ENCODE measurements at regions not wholly inside any gene's neighbourhood (a gene's known extent, or its start where the extent isn't known, plus 50 kb on each side); places are given as distances from the start of the nearest gene placed in this dataset.
"Not testable (repeated sequence)": the region's sequence is repeated elsewhere in the genome, so short reads cannot be mapped to it uniquely, and the experiment has no call there.

DNA sequence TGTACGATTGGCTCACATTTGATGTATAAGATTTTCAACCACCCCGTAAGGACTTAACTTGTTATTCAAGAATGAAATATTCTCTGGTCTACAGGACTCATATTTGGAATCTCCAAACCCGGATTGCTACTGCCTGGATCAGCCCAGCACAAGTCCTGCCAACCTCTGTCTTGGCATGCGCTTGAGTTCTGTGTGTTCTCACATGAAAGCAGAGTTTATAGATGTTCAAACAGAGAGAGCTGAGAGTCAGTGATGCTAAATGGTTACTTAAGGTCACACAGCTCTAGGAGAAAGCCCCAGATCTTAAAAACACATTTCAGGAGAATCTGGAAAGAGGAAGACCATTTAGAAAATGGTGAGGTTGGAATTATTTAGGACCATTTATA is 268.0 kb upstream of the TBL1XR1 start:
- no peak for DNase-seq (ENCODE audit: low spot score)
- Histone ChIP-seq H3K27ac (ENCODE audit: low read depth in 1 of 2, low read length in 2 of 2) (no peak overlapping the region), H3K9me3 (ENCODE audit: control insufficient read depth in 4 of 4, low read length in 3 of 4) (no peaks in the 10 kb centered on the region), H3K4me3 (ENCODE audit: low read depth in 1 of 3, low read length in 3 of 3) (no peak overlapping the region), H3K36me3 (ENCODE audit: control insufficient read depth in 4 of 4, insufficient read depth in 3 of 4, low read depth in 1 of 4, low read length in 3 of 4) (no peaks in the 10 kb centered on the region), H3K27me3 (ENCODE audit: control insufficient read depth in 4 of 4, insufficient read depth in 4 of 4, low read length in 3 of 4) (no peaks in the 10 kb centered on the region), H3K4me1 (ENCODE audit: control insufficient read depth in 4 of 4, insufficient read depth in 4 of 4, low read length in 3 of 4) (peaks cover 0 to 16% (median 5%) of the 10 kb centered on the region in 4 donors), H3K9ac (ENCODE audit: low read depth in 1 of 2, low read length in 2 of 2) (no peak overlapping the region)
- 62% methylated on average over 4 of the region's 4 CpGs for WGBS
- TF ChIP-seq SP1 (IDR thresholded peaks at IDR 0.05) (peak; percentile 22), FOXA2 (IDR thresholded peaks at IDR 0.05) (no peak), HNF4A (conservative IDR thresholded peaks at IDR 0.05) (peak; percentile 8 to 32), NR2F2 (IDR thresholded peaks at IDR 0.05) (no peak), YY1 (IDR thresholded peaks at IDR 0.05) (no peak), RAD21 (IDR thresholded peaks at IDR 0.05) (peak in 1 of 2 donors; percentile 14), EGR1 (IDR thresholded peaks at IDR 0.05; ENCODE audit: low read depth in 2 of 2) (no peak), TAF1 (conservative IDR thresholded peaks at IDR 0.05) (no peak), RXRA (IDR thresholded peaks at IDR 0.05) (peak; percentile 63 to 67), FOXA1 (IDR thresholded peaks at IDR 0.05) (no peak), JUND (IDR thresholded peaks at IDR 0.05) (no peak), HNF4G (IDR thresholded peaks at IDR 0.05) (no peak), GABPA (IDR thresholded peaks at IDR 0.05 in 1 of 2, conservative IDR thresholded peaks at IDR 0.05 in 1 of 2) (no peak), MAX (IDR thresholded peaks at IDR 0.05) (no peak)
- TF ChIP-seq, protein P1, sequence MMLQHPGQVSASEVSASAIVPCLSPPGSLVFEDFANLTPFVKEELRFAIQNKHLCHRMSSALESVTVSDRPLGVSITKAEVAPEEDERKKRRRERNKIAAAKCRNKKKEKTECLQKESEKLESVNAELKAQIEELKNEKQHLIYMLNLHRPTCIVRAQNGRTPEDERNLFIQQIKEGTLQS (IDR thresholded peaks at IDR 0.05) = no peak

DNA sequence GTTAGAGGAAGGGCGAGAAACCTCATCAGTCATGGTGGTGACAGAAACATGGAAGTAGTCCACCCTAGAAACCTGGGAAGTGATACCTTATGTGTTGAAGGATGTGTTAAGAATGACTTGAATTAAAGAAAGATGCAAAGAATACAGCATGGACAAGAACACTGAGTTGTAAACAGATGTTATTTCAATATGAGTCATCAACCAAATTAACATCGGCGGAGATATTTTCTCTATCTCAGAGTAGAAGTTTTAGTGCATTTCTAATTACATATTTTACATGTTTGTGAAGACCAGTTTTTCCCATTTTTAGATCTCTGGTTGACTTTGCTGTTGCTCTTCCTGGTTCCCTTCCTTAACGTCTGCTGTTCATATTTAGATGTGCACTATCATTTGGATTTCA is 268.8 kb upstream of the TBL1XR1 start:
- no peak for DNase-seq (ENCODE audit: low spot score)
- no peaks in the 10 kb centered on the region for H3K9me3 ChIP-seq (ENCODE audit: control insufficient read depth in 4 of 4, low read length in 3 of 4)
- H3K27me3 ChIP-seq (ENCODE audit: control insufficient read depth in 4 of 4, insufficient read depth in 4 of 4, low read length in 3 of 4) = no peaks in the 10 kb centered on the region
- no peak overlapping the region for H3K4me3 ChIP-seq (ENCODE audit: low read depth in 1 of 3, low read length in 3 of 3)
- no peak for TF ChIP-seq RAD21 (IDR thresholded peaks at IDR 0.05)
- no peak for TF ChIP-seq FOXA2 (IDR thresholded peaks at IDR 0.05)
- no peak overlapping the region for H3K27ac ChIP-seq (ENCODE audit: low read depth in 1 of 2, low read length in 2 of 2)
- no peak overlapping the region for H3K9ac ChIP-seq (ENCODE audit: low read depth in 1 of 2, low read length in 2 of 2)
- H3K4me1 ChIP-seq (ENCODE audit: control insufficient read depth in 4 of 4, insufficient read depth in 4 of 4, low read length in 3 of 4) = peaks cover 0 to 13% (median 5%) of the 10 kb centered on the region in 4 donors
- H3K36me3 ChIP-seq (ENCODE audit: control insufficient read depth in 4 of 4, insufficient read depth in 3 of 4, low read depth in 1 of 4, low read length in 3 of 4) = no peaks in the 10 kb centered on the region
- WGBS = 86% methylated on average over 4 of the region's 4 CpGs

- H3K4me3 ChIP-seq (ENCODE audit: low read depth in 1 of 3, low read length in 3 of 3); H3K36me3 ChIP-seq (ENCODE audit: control insufficient read depth in 4 of 4, insufficient read depth in 3 of 4, low read depth in 1 of 4, low read length in 3 of 4); H3K9ac ChIP-seq (ENCODE audit: low read depth in 1 of 2, low read length in 2 of 2); H3K27me3 ChIP-seq (ENCODE audit: control insufficient read depth in 4 of 4, insufficient read depth in 4 of 4, low read length in 3 of 4); H3K9me3 ChIP-seq (ENCODE audit: control insufficient read depth in 4 of 4, low read length in 3 of 4); H3K27ac ChIP-seq (ENCODE audit: low read depth in 1 of 2, low read length in 2 of 2); DNase-seq (ENCODE audit: low spot score): not testable (repeated sequence)
- peaks cover 0 to 13% (median 5%) of the 10 kb centered on the region in 4 donors for H3K4me1 ChIP-seq (ENCODE audit: control insufficient read depth in 4 of 4, insufficient read depth in 4 of 4, low read length in 3 of 4)
- WGBS = 97% methylated on average over 5 of the region's 5 CpGs
These were observed 269.3 kb upstream of the TBL1XR1 start for GRCh38 chr3:177466622-177467021.

DNA sequence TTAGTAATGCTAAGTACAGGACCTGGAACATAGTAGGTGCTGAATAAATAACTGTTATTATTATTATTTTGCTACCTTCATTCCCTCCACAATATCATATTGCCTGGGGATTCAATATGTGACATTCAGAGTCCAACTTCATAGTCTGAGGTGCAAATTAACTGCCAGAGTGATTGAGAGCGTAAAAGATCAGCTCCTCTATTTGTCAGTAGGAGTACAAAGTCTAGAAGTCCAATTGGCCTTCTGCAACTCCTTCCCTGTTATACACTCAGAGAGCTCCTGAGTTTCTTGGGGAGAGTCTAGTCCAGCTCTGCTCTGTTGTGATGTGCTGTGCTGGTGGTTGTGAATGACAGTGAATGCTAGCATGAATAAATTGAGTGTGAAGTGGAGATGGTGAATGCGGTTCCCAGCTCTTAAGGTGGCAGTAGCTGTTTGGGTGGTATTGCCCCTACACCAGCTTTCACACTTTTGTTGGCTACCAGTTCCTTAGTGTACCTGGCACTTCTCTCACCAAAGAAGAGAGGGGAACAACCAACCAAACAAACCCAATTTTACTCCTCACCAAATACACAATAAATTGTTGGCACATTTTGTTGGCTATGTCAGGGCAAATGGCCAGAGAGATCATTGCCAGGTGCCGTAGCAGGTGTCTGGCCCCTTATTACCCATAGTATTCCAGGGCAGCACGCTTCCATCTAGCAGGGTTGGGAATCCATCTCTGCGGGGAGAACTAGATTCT is 270.1 kb upstream of the TBL1XR1 start:
- Histone ChIP-seq H3K27ac (ENCODE audit: low read depth in 1 of 2, low read length in 2 of 2) (no peak overlapping the region), H3K9ac (ENCODE audit: low read depth in 1 of 2, low read length in 2 of 2) (no peak overlapping the region), H3K27me3 (ENCODE audit: control insufficient read depth in 4 of 4, insufficient read depth in 4 of 4, low read length in 3 of 4) (no peaks in the 10 kb centered on the region), H3K4me1 (ENCODE audit: control insufficient read depth in 4 of 4, insufficient read depth in 4 of 4, low read length in 3 of 4) (peaks cover 0 to 13% (median 5%) of the 10 kb centered on the region in 4 donors), H3K9me3 (ENCODE audit: control insufficient read depth in 4 of 4, low read length in 3 of 4) (no peaks in the 10 kb centered on the region), H3K36me3 (ENCODE audit: control insufficient read depth in 4 of 4, insufficient read depth in 3 of 4, low read depth in 1 of 4, low read length in 3 of 4) (no peaks in the 10 kb centered on the region), H3K4me3 (ENCODE audit: low read depth in 1 of 3, low read length in 3 of 3) (no peak overlapping the region)
- DNase-seq (ENCODE audit: low spot score) = no peak
- no peak for TF ChIP-seq HNF4G (IDR thresholded peaks at IDR 0.05)
- TF ChIP-seq HNF4A (conservative IDR thresholded peaks at IDR 0.05) = peak; percentile 17 to 39
- WGBS = 78% methylated on average over 5 of the region's 5 CpGs
